ENCODE measurements at regions not wholly inside any gene's neighbourhood (a gene's known extent, or its start where the extent isn't known, plus 50 kb on each side); places are given as distances from the start of the nearest gene placed in this dataset.

DNA sequence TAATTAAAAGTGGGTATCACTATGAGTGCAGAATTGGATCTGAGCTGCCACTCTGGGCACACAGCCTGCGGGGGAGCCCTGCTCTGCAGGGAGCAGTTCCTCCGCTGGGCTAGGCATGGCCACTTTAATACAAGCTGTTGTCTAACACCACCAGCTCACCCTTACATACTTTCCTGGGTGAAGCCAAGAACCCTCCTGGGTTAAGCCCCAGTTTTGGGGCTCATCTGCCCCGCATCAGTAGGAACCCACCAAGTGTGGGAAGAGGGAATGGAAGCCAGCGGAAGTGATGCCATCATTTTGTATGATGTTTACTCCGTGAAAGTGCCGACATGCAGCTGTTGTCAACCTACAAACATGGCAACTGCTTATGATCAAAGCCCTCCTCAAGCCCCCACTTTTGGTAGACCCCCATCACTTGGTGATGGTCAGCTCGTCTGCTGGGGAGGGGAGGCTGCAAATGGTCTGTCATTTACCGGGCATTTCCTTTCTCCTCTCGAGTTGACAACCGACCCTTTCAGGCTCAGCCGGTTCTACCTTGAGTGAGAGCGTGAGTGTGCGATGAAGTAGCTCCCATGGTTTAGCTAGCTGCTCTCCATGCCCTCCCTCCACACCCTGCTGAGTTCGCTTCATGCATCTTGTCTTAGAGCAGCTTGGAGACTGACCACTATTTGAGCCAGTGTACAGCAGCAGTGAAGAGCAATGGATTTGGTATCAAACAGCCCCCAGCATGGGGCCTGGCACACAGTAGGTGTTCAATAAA, 95.3 kb upstream of the IER5L start:
- no peak overlapping the region for H3K27ac ChIP-seq (ENCODE audit: low read depth in 1 of 2, low read length in 2 of 2)
- no peaks in the 10 kb centered on the region for H3K36me3 ChIP-seq (ENCODE audit: control insufficient read depth in 4 of 4, insufficient read depth in 3 of 4, low read depth in 1 of 4, low read length in 3 of 4)
- H3K27me3 ChIP-seq (ENCODE audit: control insufficient read depth in 4 of 4, insufficient read depth in 4 of 4, low read length in 3 of 4) = no peaks in the 10 kb centered on the region
- WGBS = 92% methylated on average over 14 of the region's 14 CpGs
- DNase-seq (ENCODE audit: low spot score) = no peak
- no peaks in the 10 kb centered on the region for H3K4me1 ChIP-seq (ENCODE audit: control insufficient read depth in 4 of 4, insufficient read depth in 4 of 4, low read length in 3 of 4)
- H3K9ac ChIP-seq (ENCODE audit: low read depth in 1 of 2, low read length in 2 of 2) = no peak overlapping the region
- TF ChIP-seq YY1 (IDR thresholded peaks at IDR 0.05) = no peak
- no peak for TF ChIP-seq EGR1 (IDR thresholded peaks at IDR 0.05; ENCODE audit: low read depth in 2 of 2)
- no peak for TF ChIP-seq GABPA (IDR thresholded peaks at IDR 0.05 in 1 of 2, conservative IDR thresholded peaks at IDR 0.05 in 1 of 2)
- no peak for TF ChIP-seq SP1 (IDR thresholded peaks at IDR 0.05)
- TF ChIP-seq, protein P1, sequence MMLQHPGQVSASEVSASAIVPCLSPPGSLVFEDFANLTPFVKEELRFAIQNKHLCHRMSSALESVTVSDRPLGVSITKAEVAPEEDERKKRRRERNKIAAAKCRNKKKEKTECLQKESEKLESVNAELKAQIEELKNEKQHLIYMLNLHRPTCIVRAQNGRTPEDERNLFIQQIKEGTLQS (IDR thresholded peaks at IDR 0.05) = no peak
- TF ChIP-seq, protein P2, sequence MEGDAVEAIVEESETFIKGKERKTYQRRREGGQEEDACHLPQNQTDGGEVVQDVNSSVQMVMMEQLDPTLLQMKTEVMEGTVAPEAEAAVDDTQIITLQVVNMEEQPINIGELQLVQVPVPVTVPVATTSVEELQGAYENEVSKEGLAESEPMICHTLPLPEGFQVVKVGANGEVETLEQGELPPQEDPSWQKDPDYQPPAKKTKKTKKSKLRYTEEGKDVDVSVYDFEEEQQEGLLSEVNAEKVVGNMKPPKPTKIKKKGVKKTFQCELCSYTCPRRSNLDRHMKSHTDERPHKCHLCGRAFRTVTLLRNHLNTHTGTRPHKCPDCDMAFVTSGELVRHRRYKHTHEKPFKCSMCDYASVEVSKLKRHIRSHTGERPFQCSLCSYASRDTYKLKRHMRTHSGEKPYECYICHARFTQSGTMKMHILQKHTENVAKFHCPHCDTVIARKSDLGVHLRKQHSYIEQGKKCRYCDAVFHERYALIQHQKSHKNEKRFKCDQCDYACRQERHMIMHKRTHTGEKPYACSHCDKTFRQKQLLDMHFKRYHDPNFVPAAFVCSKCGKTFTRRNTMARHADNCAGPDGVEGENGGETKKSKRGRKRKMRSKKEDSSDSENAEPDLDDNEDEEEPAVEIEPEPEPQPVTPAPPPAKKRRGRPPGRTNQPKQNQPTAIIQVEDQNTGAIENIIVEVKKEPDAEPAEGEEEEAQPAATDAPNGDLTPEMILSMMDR (IDR thresholded peaks at IDR 0.05; ENCODE audit: low read depth, low read length, missing input control) = no peak
- TF ChIP-seq HNF4A (conservative IDR thresholded peaks at IDR 0.05) = no peak
- TF ChIP-seq HNF4G (IDR thresholded peaks at IDR 0.05) = no peak
- TF ChIP-seq RXRA (IDR thresholded peaks at IDR 0.05) = no peak
- TF ChIP-seq, protein P3, sequence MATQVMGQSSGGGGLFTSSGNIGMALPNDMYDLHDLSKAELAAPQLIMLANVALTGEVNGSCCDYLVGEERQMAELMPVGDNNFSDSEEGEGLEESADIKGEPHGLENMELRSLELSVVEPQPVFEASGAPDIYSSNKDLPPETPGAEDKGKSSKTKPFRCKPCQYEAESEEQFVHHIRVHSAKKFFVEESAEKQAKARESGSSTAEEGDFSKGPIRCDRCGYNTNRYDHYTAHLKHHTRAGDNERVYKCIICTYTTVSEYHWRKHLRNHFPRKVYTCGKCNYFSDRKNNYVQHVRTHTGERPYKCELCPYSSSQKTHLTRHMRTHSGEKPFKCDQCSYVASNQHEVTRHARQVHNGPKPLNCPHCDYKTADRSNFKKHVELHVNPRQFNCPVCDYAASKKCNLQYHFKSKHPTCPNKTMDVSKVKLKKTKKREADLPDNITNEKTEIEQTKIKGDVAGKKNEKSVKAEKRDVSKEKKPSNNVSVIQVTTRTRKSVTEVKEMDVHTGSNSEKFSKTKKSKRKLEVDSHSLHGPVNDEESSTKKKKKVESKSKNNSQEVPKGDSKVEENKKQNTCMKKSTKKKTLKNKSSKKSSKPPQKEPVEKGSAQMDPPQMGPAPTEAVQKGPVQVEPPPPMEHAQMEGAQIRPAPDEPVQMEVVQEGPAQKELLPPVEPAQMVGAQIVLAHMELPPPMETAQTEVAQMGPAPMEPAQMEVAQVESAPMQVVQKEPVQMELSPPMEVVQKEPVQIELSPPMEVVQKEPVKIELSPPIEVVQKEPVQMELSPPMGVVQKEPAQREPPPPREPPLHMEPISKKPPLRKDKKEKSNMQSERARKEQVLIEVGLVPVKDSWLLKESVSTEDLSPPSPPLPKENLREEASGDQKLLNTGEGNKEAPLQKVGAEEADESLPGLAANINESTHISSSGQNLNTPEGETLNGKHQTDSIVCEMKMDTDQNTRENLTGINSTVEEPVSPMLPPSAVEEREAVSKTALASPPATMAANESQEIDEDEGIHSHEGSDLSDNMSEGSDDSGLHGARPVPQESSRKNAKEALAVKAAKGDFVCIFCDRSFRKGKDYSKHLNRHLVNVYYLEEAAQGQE (IDR thresholded peaks at IDR 0.05) = no peak
- TF ChIP-seq, protein P4, sequence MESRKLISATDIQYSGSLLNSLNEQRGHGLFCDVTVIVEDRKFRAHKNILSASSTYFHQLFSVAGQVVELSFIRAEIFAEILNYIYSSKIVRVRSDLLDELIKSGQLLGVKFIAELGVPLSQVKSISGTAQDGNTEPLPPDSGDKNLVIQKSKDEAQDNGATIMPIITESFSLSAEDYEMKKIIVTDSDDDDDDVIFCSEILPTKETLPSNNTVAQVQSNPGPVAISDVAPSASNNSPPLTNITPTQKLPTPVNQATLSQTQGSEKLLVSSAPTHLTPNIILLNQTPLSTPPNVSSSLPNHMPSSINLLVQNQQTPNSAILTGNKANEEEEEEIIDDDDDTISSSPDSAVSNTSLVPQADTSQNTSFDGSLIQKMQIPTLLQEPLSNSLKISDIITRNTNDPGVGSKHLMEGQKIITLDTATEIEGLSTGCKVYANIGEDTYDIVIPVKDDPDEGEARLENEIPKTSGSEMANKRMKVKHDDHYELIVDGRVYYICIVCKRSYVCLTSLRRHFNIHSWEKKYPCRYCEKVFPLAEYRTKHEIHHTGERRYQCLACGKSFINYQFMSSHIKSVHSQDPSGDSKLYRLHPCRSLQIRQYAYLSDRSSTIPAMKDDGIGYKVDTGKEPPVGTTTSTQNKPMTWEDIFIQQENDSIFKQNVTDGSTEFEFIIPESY (IDR thresholded peaks at IDR 0.05) = no peak
- no peak for TF ChIP-seq FOXA2 (IDR thresholded peaks at IDR 0.05)
- no peaks in the 10 kb centered on the region for H3K9me3 ChIP-seq (ENCODE audit: control insufficient read depth in 4 of 4, low read length in 3 of 4)
- no peak overlapping the region for H3K4me3 ChIP-seq (ENCODE audit: low read depth in 1 of 3, low read length in 3 of 3)

DNA sequence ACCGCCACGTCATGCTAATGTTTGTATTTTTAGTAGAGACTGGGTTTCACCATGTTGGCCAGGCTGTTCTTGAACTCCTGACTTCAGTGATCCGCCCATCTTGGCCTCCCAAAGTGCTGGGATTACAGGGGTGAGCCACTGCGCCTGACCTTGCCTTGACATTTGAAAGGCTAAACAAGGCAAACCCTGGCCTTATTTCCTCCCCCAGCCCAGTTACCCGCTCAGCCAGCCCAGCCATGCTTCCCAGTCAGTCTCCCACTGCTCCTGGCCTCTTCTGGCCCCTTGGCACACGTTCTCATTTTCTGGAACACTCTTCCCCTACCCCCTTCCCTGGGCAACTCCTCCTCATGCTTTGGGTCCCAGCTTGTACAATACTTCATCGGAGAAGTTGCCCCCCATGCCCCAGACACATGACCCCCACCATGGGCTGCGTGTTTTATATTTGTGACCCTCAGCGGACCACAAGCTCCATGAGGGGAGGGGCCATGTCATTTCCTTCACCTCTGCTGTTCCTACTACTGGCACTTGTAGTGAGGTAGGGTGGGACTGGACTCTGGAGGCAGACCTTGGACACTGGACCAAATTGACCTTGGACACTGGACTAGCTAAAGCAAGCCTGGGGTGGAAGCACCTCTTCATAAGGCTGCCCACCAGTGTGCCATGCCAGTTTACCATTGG, 94.4 kb upstream of the IER5L start:
- Histone ChIP-seq H3K4me3 (ENCODE audit: low read depth in 1 of 3, low read length in 3 of 3) (no peak overlapping the region), H3K4me1 (ENCODE audit: control insufficient read depth in 4 of 4, insufficient read depth in 4 of 4, low read length in 3 of 4) (no peaks in the 10 kb centered on the region), H3K27me3 (ENCODE audit: control insufficient read depth in 4 of 4, insufficient read depth in 4 of 4, low read length in 3 of 4) (no peaks in the 10 kb centered on the region), H3K27ac (ENCODE audit: low read depth in 1 of 2, low read length in 2 of 2) (no peak overlapping the region), H3K9ac (ENCODE audit: low read depth in 1 of 2, low read length in 2 of 2) (no peak overlapping the region), H3K36me3 (ENCODE audit: control insufficient read depth in 4 of 4, insufficient read depth in 3 of 4, low read depth in 1 of 4, low read length in 3 of 4) (no peaks in the 10 kb centered on the region), H3K9me3 (ENCODE audit: control insufficient read depth in 4 of 4, low read length in 3 of 4) (no peaks in the 10 kb centered on the region)
- 87% methylated on average over 9 of the region's 9 CpGs for WGBS
- no peak for DNase-seq (ENCODE audit: low spot score)
- TF ChIP-seq, protein P1 (IDR thresholded peaks at IDR 0.05) = no peak
- TF ChIP-seq JUND (IDR thresholded peaks at IDR 0.05) (no peak), EGR1 (IDR thresholded peaks at IDR 0.05; ENCODE audit: low read depth in 2 of 2) (no peak), TAF1 (conservative IDR thresholded peaks at IDR 0.05) (no peak), RXRA (IDR thresholded peaks at IDR 0.05) (no peak), RAD21 (IDR thresholded peaks at IDR 0.05) (no peak), HNF4G (IDR thresholded peaks at IDR 0.05) (no peak), SP1 (IDR thresholded peaks at IDR 0.05) (no peak), HNF4A (conservative IDR thresholded peaks at IDR 0.05) (no peak), FOXA1 (IDR thresholded peaks at IDR 0.05) (no peak)
- TF ChIP-seq, protein P4 (IDR thresholded peaks at IDR 0.05) = no peak
- TF ChIP-seq, protein P2 (IDR thresholded peaks at IDR 0.05; ENCODE audit: low read depth, low read length, missing input control) = no peak
- TF ChIP-seq, protein P5, sequence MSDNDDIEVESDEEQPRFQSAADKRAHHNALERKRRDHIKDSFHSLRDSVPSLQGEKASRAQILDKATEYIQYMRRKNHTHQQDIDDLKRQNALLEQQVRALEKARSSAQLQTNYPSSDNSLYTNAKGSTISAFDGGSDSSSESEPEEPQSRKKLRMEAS (IDR thresholded peaks at IDR 0.05) = no peak
